ENCODE measurements at regions not wholly inside any gene's neighbourhood (a gene's known extent, or its start where the extent isn't known, plus 50 kb on each side); places are given as distances from the start of the nearest gene placed in this dataset.

GRCh38 chr13:68028701-68029100 lies 798.6 kb upstream of the PCDH9 start:
- TF ChIP-seq MXI1 (IDR thresholded peaks at IDR 0.05; ENCODE audit: low read depth, low read length) (no peak), POLR2AphosphoS5 (IDR thresholded peaks at IDR 0.05; ENCODE audit: low read depth, low read length) (no peak), RCOR1 (IDR thresholded peaks at IDR 0.05; ENCODE audit: low read length) (no peak), EZH2phosphoT487 (IDR thresholded peaks at IDR 0.05; ENCODE audit: borderline replicate concordance, low read depth) (no peak), TCF12 (IDR thresholded peaks at IDR 0.05) (no peak), RAD21 (IDR thresholded peaks at IDR 0.05; ENCODE audit: low read length) (no peak), RFX5 (IDR thresholded peaks at IDR 0.05; ENCODE audit: low read length) (no peak), SMC3 (IDR thresholded peaks at IDR 0.05; ENCODE audit: low read depth, low read length) (no peak), EP300 (IDR thresholded peaks at IDR 0.05; ENCODE audit: borderline replicate concordance in 1 of 2, low read depth in 1 of 2, low read length in 1 of 2) (no peak), SIN3A (IDR thresholded peaks at IDR 0.05; ENCODE audit: borderline replicate concordance, low read depth, low read length) (no peak)
- TF ChIP-seq, protein P1, sequence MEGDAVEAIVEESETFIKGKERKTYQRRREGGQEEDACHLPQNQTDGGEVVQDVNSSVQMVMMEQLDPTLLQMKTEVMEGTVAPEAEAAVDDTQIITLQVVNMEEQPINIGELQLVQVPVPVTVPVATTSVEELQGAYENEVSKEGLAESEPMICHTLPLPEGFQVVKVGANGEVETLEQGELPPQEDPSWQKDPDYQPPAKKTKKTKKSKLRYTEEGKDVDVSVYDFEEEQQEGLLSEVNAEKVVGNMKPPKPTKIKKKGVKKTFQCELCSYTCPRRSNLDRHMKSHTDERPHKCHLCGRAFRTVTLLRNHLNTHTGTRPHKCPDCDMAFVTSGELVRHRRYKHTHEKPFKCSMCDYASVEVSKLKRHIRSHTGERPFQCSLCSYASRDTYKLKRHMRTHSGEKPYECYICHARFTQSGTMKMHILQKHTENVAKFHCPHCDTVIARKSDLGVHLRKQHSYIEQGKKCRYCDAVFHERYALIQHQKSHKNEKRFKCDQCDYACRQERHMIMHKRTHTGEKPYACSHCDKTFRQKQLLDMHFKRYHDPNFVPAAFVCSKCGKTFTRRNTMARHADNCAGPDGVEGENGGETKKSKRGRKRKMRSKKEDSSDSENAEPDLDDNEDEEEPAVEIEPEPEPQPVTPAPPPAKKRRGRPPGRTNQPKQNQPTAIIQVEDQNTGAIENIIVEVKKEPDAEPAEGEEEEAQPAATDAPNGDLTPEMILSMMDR (IDR thresholded peaks at IDR 0.05): no peak
- TF ChIP-seq, protein P2, sequence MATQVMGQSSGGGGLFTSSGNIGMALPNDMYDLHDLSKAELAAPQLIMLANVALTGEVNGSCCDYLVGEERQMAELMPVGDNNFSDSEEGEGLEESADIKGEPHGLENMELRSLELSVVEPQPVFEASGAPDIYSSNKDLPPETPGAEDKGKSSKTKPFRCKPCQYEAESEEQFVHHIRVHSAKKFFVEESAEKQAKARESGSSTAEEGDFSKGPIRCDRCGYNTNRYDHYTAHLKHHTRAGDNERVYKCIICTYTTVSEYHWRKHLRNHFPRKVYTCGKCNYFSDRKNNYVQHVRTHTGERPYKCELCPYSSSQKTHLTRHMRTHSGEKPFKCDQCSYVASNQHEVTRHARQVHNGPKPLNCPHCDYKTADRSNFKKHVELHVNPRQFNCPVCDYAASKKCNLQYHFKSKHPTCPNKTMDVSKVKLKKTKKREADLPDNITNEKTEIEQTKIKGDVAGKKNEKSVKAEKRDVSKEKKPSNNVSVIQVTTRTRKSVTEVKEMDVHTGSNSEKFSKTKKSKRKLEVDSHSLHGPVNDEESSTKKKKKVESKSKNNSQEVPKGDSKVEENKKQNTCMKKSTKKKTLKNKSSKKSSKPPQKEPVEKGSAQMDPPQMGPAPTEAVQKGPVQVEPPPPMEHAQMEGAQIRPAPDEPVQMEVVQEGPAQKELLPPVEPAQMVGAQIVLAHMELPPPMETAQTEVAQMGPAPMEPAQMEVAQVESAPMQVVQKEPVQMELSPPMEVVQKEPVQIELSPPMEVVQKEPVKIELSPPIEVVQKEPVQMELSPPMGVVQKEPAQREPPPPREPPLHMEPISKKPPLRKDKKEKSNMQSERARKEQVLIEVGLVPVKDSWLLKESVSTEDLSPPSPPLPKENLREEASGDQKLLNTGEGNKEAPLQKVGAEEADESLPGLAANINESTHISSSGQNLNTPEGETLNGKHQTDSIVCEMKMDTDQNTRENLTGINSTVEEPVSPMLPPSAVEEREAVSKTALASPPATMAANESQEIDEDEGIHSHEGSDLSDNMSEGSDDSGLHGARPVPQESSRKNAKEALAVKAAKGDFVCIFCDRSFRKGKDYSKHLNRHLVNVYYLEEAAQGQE (IDR thresholded peaks at IDR 0.05; ENCODE audit: low read depth, low read length): no peak

Data from SK-N-SH (cell line).